ENCODE measurements at regions not wholly inside any gene's neighbourhood (a gene's known extent, or its start where the extent isn't known, plus 50 kb on each side); places are given as distances from the start of the nearest gene placed in this dataset.

GRCh38 chr3:88403319-88403718 is 253.6 kb downstream of the C3orf38 start:
- no peak for TF ChIP-seq CTCF (IDR thresholded peaks at IDR 0.05; ENCODE audit: extremely low read depth, missing control alignments)
- no peak for DNase-seq (ENCODE audit: low spot score)

GRCh38 chr3:88408097-88408496 is 258.3 kb downstream of the C3orf38 start:
- no peak for TF ChIP-seq CTCF (IDR thresholded peaks at IDR 0.05; ENCODE audit: extremely low read depth, missing control alignments)
- DNase-seq (ENCODE audit: low spot score): no peak

- DNase-seq (ENCODE audit: low spot score): no peak
- no peak for TF ChIP-seq CTCF (IDR thresholded peaks at IDR 0.05; ENCODE audit: extremely low read depth, missing control alignments)
Measured at GRCh38 chr3:88408935-88409334, 259.2 kb downstream of the C3orf38 start.

DNA sequence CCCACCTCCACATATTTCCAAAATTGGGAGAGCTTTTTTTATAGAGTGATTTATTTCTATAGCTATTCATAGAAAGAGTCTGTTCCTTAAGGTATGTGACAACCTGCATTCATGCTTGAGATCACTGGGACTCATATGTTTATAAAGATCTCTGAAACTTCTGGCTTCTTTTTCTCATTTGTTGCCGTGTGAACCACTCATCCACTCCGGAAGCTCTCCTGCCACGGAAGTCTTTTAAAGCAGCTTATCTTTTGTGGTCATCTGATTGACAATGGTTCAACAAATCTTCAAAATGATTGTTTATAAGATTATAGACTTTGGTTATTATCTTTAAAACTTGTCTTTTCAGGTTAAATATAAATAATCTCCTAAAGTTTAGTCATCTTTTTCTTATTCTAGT is 260.5 kb downstream of the C3orf38 start:
- no peak for DNase-seq (ENCODE audit: low spot score)
- no peak for TF ChIP-seq CTCF (IDR thresholded peaks at IDR 0.05; ENCODE audit: extremely low read depth, missing control alignments)

GRCh38 chr3:88412346-88412745 is 262.6 kb downstream of the C3orf38 start:
- TF ChIP-seq CTCF (IDR thresholded peaks at IDR 0.05; ENCODE audit: extremely low read depth, missing control alignments): no peak
- no peak for DNase-seq (ENCODE audit: low spot score)

- no peak for TF ChIP-seq CTCF (IDR thresholded peaks at IDR 0.05; ENCODE audit: extremely low read depth, missing control alignments)
- DNase-seq (ENCODE audit: low spot score): no peak
Measured at GRCh38 chr3:88416436-88416835, 266.7 kb downstream of the C3orf38 start.

DNA sequence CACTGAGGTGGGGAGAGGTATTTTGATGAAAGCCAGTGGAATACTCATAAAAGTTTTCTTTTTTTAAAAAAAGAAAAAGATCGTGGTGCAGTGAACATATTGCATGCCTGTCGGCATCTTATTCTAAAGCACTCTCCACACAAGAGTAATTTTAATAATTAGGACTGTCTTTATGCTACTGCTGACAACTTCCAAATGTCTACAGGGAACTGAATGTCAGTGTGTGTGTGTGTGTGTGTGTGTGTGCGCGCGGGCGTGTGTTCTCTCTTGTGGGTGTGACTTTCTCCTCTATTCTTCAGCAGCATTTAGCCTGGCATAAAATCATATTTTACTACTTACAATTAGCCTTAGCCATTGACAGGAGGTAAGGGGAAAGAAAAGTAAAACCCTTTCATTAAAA is 268.5 kb downstream of the C3orf38 start:
- DNase-seq (ENCODE audit: low spot score): no peak
- no peak for TF ChIP-seq CTCF (IDR thresholded peaks at IDR 0.05; ENCODE audit: extremely low read depth, missing control alignments)
